HG02678 (cell line): ENCODE measurements at regions not wholly inside any gene's neighbourhood (a gene's known extent, or its start where the extent isn't known, plus 50 kb on each side); places are given as distances from the start of the nearest gene placed in this dataset.
A peak's percentile ranks its signal among the peaks of the same experiment; 100 is the strongest.
"Not testable (repeated sequence)": the region's sequence is repeated elsewhere in the genome, so short reads cannot be mapped to it uniquely, and the experiment has no call there.

Experiments used
- ATAC-seq: cut with Tn5 transposase; IDR thresholded peaks from one replicate; pipeline ENCODE4 v1.9.1; 2021; ENCODE audit warnings: mild to moderate bottlenecking, moderate library complexity; ENCODE audit not compliant: unreplicated experiment

GRCh38 chr4:64216741-64217140 lies 192.5 kb downstream of the TECRL start:
- ATAC-seq, result no peak

DNA sequence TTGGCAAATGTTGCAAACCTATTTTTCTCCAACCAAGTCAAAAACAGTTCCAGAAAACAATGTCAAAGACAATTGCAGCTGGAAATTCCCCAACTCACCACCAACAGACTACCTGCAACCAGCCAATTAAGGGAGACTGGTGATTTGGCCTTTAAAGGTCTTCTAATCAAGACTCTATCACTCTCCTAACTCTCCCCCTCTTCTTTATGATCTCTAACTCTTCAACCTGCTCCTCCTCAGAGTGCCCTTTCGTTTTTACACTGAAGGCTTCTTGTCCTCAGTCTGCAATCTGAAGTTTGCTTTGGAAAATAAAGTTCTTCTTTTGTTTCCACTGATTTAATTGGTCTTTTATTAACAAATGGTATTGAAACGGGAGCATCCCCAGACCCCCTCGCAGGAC lies 203.9 kb downstream of the TECRL start:
- ATAC-seq, result no peak

DNA sequence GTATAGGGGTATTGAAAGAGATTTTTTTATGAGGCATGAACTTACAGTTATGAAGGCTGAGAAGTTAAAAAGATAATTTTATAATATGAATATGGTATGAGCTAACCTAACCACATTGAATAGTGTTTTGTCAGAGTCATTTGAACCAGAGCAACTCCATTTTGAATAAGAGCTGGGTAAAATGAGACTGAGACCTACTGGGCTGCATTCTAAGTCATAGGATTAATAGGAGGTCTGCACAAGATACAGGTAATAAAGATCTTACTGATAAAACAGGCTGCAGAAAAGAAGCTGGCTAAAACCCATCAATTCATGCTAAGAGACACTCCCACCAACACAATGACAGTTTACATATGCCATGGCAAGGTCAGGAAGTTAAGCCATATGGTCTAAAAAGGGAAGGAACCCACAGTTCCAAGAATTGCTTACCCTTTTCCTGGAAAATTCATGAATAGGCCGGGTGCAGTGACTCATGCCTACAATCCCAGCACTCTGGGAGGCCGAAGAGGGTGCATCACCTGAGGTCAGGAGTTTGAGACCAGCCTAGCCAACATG lies 209.2 kb downstream of the TECRL start:
- ATAC-seq, result no peak

DNA sequence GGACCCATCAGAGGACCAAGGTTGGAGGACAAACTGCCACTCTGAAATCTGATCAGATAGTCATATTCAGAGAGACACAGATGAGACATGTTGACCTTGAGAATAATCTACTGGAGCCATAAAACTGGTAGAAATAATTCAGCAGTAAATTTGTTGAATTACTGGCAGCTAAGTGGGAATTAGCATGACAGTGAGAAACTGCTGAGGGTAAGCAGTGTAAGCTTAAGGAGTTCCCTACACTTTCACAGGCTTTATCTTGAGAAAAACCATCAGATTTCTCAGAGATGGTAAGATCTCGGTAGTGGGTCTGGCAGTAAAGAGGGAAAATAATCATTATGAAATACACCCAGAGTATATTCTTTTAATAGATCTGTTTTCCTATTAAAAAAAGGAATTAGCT lies 213.7 kb downstream of the TECRL start:
- no peak for ATAC-seq

GRCh38 chr4:64192731-64193412 lies 216.4 kb downstream of the TECRL start:
- no peak for ATAC-seq

DNA sequence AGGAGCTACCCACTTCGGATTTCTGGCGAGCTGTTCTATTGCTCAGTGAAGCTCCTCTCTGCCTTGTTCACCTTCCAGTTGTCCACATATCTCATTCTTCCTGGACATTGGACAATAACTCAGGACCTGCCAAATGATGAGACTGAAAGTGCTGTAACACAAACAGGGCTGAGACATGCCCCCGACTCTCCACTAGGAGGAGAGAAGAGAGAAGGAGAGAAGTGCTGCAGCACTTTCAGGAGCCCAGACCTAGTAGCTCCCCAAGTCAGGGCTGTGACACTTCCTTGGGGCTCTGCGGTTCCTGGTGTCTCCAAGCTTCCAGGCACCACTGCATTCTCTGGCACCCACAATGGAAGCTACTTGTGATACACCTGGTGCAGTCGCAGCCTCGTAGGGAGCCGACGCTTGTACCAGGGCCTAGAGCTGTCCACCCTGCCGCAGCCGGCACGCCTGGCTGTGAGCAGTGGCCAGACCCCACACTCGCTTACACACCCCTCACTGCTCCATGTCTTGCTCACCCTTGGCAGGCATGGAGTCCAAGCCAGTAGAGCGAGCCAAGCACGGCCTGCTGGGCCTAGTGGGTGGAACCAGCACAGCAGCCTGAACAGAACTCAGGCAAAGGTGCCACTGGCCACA lies 234.9 kb downstream of the TECRL start:
- no peak for ATAC-seq

GRCh38 chr4:64166365-64166764 lies 242.9 kb downstream of the TECRL start:
- ATAC-seq, result no peak

DNA sequence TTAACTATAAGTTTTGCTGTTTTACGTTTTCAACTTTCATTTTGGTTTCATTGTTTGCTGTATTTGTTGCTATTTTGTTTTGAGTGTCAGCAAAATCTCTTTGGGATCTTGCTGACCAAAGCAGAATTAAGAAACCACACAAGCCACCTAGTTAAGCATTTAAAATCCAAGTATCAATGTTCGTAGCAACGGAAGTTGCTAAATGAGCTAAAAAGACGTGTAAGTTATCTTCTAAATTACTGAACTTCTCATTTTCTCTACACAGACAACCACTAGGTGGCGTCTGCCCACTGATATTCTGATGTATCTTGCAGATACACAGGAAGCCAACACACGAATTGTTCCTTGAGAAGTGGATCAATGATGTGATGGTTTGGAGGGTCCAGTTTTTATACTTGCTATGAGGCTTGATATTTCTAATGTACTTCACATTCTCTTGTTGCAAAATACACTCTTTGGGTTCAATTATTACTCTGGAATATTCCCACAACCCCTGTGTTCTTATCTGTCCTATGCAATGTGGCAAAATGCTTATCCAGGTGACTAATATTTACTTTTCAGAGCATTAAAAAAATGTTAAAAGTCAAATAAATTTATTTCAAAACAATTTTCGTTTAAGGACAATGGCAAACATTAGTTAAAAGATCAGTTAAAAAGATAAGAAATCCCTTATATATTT lies 250.5 kb downstream of the TECRL start:
- ATAC-seq, result peak; percentile 79

DNA sequence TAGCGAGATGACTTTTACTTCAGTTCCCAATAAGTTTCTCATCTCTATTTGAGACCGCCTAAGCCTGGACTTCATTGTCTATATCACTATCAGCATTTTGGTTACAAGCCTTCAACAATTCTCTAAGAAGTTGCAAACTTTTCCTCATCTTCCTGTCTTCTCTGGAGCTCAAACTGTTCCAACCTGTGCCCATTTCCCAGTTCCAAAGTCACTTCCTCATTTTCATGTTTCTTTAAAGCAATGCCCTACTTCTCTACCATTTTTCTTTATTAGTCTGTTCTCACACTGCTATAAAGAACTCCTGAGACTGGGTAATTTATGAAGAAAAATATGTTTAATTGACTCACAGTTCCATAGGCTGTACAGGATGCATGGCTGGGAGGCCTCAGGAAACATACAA lies 251.9 kb downstream of the TECRL start:
- ATAC-seq, result no peak

DNA sequence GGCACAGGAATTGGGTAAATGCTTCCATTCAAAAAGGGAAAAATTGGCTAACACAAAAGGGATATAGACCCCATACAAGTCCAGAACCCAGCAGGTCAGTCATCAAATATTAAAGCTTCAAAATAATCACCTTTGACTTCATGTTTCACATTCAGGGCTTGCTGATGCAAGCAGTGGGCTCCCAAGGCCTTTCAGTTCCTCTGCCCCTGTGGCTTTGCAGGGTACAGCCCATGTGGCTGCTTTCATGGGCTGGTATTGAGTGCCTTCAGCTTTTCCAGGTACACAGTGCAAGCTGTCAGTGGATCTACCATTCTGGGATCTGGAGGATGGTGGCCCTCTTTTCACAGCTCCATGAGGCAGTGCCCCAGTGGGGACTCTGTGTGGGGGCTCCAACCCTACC lies 253.0 kb downstream of the TECRL start:
- no peak for ATAC-seq

GRCh38 chr4:64146030-64146429 lies 263.2 kb downstream of the TECRL start:
- ATAC-seq, result no peak

DNA sequence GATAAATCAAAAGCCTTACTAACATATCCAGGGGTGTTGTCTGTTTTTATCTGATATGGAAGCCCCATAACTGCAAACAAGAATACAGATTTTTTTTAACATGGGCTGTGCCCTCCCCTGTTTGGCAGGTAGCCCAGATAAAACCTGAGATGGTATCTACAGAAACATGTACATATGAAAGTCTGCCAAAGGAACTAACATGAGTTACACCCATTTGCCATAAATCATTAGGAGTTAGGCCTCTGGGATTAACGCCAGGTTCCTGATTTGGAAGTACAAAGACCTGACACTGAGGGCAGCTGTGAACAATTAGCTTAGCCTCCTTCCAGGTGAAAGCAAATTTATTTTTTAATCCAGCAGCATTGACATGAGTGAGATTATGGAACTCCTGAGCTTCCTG lies 264.3 kb downstream of the TECRL start:
- ATAC-seq, result no peak

DNA sequence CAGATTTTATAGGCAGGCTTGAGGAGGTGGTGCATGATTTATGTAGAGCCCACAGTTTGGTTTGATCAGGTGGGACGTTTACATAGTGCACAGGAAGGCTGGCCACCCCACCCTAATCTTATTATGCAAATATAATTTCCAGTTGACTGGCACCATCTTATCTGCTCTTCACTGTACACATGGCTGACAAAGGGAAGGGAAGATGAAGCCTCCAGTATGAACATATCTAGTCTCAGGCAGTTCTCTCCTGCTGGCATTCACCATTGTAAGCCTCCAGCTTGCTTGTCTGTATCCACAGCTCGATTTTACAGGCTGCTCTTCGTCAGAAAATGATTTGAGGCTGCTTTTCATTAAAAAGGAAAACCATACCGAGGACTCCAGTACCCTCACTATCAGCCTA lies 278.3 kb downstream of the TECRL start:
- no peak for ATAC-seq

- ATAC-seq, result no peak
These were observed 283.9 kb downstream of the TECRL start for GRCh38 chr4:64125354-64125753.

GRCh38 chr4:64121803-64122202 lies 287.4 kb downstream of the TECRL start:
- ATAC-seq, result no peak

DNA sequence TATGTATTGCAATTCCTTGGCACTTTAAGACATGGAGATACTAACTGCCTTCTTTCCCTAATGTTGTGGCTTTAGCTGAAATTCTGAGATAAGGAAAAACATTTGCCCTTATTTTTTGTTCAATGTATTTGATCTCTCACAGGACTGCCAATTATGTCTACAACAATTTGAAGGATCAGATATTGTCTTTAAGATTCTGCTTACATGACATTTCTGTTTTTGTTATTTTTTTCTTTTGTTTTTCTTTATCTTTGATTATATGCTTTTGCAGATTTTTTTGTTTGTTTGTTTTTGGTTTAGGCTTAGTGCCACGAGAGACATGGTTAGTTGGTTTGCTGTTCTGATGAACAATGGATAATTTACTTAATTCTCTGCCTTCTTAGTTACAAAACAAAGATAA lies 303.3 kb downstream of the TECRL start:
- no peak for ATAC-seq

- ATAC-seq, result no peak
These were observed 313.9 kb downstream of the TECRL start for GRCh38 chr4:64095398-64095797.

DNA sequence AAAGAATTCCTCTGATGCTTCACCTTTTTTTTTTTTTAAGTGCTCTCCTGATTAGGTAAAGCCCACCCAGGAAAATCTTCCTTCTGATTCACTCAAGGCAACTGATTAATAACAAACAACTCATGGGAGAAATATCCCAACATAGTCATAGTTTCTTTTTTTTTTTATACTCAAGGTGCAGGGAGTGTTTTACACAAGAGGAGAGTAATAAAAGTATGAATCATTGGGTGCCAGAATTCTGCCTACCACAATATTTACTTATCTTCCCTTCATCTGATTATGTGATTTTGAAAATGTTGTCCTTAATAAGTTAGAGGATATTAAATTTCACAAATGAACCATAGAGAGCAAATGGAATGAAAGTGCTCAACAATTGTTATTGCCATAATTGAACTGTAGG lies 329.9 kb downstream of the TECRL start:
- no peak for ATAC-seq

DNA sequence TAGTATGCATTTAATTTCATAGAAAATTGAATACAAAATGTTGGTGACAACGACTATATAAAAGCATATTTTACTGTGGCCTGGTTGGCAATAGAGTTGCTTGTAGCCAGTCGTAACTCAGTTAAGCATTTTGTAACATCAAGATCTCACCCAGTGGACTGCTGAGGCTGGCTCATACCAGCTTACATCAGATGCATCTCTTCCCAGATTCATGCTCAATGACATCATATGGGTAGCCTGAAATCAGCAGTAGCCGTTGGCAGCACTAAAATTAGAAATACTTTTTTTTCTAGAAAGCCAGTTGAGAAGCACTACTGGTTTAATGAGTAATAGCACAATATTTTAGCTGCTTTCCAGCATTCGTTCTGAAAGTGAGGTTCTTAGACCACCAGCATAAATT lies 341.2 kb downstream of the TECRL start:
- no peak for ATAC-seq

- ATAC-seq, result no peak
These were observed 346.3 kb downstream of the TECRL start for GRCh38 chr4:64062991-64063390.

DNA sequence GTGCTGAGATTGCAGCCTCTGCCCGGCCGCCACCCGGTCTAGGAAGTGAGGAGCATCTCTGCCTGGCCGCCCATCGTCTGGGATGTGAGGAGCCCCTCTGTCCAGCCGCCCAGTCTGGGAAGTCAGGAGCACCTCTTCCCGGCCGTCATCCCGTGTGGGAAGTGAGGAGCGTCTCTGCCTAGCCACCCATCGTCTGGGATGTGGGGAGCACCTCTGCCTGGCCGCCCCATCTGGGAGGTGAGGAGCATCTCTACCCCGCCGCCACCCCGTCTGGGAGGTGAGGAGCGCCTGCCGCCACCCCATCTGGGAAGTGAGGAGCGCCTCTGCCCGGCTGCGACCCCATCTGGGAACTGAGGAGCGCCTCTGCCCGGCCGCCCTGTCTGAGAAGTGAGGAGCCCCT lies 372.2 kb downstream of the TECRL start:
- not testable (repeated sequence) for ATAC-seq

- ATAC-seq, result no peak
These were observed 386.7 kb downstream of the TECRL start for GRCh38 chr4:64022560-64022959.
